Nucleus accumbens (tissue), 56 donors: ENCODE measurements at regions not wholly inside any gene's neighbourhood (a gene's known extent, or its start where the extent isn't known, plus 50 kb on each side); places are given as distances from the start of the nearest gene placed in this dataset.
A peak's percentile ranks its signal among the peaks of the same experiment; 100 is the strongest.

ENCODE experiments used
- DNase-seq, 56 donors: peaks; one replicate each; lab custom pipeline; 2025; lab: John Stamatoyannopoulos, UW

DNA sequence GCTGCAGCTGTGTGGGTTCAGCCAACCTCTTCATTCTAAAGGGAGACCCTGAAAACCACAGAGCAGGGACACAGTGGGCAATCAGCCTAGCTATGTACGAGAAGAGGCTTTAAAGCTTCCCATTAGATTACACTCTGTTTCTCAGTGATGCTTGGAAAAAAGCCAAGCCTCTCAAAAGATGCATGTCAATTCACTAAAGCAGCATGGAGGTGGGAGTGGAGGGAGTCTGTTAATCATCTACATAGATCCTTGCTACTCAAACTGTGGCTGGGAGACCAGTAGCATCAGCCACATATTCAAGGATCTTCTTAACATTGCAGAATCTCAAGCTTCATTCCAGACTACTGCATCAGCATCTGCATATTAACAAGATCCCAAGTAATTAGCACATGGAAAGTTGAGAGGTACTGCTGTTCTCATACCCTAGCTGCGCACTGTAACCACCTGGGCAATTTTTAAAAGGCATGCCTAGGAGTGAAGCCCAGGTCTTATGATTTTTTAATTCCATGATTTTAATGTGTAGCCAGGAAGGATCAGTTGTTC, 305.9 kb downstream of the PMP22 start:
- DNase-seq = no peak

- no peak for DNase-seq
These were observed 311.7 kb downstream of the PMP22 start for GRCh38 chr17:14953405-14953804.

DNA sequence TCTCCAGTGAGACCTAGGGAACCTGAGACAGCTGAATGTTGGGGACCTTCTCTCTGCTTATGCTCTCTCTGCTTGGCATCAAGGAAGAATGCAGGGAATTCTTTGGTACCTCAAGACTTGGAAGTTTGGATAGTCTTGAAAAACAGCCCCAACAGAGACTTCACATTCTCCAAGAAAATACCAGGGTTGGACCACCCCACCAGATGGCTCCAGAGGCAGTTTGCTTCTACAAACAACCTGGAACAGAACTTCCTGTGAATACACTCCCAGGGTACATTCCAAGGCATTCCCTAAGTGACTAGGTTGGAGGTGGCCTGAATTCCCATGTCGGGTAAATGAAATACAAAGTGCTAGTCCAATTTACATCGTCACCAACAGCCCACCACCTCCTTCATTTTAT, 314.4 kb downstream of the PMP22 start:
- DNase-seq = no peak

DNA sequence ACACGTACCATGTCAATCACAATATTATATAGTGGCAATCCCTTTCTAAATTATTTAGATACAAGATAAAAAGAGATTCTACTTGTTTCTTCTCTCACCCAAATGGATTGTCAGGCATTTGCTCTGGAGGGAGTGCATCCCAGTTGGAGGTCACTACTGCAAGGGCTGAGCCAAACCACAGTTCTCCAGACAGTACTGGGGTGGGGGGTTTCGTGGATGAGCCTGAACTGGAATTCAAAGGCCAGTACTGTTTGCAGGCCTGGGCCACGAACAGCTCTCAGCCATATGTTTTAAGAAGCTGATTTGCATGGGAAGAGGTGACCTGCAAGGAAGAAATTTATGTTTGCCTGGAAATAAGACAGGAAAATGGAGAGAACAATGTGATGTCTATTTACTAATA, 314.9 kb downstream of the PMP22 start:
- no peak for DNase-seq

DNA sequence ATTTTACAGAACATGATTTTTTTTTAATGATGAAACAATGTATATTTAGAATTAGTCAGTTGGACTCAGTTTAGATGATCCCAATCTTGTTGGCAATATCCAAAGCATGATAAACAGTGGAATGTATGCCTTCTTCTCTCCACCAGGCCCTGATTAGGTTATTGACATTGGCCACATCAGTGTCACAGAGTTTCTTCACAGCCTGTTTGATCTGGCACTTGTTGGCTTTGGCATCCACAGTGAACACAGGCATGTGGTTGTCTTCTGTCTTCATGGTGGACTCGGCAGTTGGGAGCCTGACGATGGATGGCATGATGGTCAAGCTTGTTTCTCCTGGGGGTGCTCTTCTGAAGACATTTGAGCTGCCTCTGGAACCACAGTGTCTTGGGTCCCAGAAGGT, 317.5 kb downstream of the PMP22 start:
- no peak for DNase-seq

DNA sequence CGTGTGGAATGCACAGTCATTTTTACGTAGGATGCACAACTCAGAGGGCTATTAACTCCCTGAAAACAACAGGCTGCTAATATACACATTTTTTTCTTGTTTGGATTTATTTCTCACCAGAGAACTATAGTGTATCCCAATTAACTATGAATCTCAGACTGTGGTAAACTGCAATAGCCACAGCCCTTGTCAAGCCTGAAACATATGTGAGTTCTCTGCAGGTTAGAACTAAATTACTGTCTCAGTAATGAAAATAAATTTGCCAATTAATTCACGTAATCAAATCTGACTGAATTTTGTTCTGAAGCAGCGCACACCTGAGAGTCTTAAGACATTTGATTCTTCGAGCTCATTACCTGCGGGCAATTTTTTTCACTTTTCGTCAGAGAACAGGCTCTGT, 318.6 kb downstream of the PMP22 start:
- no peak for DNase-seq

- no peak for DNase-seq
These were observed 322.5 kb downstream of the PMP22 start for GRCh38 chr17:14942526-14943190.

GRCh38 chr17:14940938-14941265, 324.2 kb downstream of the PMP22 start:
- DNase-seq = no peak

GRCh38 chr17:14940108-14940937, 324.8 kb downstream of the PMP22 start:
- no peak for DNase-seq

DNA sequence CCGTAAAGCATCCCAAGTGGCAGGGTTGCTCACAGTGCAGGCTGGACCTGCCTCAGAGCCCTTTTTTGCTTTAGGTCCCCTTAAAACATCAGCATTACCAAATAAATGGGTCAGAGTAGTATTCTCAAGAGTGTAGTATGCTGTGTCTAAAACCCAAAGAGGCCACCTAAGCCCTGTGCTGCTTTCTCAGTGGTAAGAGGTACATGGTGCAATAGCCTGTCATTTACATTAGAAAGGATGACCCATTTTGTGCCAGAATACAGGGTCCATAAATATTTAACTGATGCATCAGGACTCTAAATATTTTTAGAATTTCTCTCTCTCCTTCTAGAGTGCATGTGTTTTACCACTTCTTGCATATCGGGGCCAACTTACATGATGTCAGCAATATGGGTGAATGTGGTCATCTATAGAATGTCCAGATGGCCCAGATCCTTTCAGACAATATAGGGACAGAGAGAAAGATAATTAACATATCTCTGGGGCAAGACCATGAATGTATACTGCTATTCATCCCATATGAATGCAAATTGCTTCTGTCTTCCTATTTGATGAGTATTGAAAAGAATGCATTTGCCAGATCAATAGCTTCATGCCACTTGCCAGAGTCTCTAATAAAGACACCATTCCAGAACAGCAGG, 329.2 kb downstream of the PMP22 start:
- no peak for DNase-seq

GRCh38 chr17:14935139-14935841, 329.8 kb downstream of the PMP22 start:
- DNase-seq = no peak

DNA sequence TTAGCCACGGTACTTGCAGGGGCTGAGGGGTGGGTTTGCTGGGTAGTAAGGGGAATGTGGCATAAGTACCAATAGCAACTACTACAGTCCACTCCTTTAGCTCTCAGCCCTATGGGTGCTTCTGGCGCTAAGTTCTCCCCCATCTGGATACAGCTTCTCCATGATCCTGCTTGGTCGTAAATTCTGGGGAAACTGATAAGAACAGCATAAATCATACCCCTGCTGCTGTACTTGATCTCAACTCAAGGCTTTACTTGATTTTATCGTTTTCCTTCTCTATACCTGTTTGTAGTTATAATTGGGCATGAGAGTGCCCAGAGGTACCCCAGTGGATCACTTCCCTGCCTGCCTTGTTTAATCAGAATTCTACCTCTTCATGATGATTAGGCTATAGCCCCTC, 331.4 kb downstream of the PMP22 start:
- DNase-seq = no peak

GRCh38 chr17:14926526-14927122, 338.5 kb downstream of the PMP22 start:
- peak in 32 of 56 donors; percentile 2 to 70 (median 15) for DNase-seq

GRCh38 chr17:14926073-14926472, 339.1 kb downstream of the PMP22 start:
- DNase-seq = no peak

DNA sequence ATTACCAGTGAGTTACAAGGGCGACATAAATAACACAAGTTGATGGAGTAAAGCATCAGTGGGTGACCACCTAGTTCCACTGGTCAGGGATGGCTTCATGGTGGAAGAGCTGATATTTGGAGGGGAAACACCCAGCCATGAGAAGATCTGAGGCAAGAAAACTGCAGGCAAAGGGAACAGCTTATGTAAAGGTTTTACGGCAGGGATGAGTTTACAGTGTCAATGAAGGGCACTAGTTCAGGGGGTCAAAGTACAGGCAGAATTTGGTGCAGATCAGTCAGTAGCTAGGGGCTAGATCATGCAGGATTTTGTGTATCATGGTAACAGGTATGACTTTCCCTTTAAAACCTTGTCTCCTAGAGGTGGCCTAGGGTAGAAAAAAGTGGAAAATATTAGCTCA, 339.6 kb downstream of the PMP22 start:
- DNase-seq = no peak

DNA sequence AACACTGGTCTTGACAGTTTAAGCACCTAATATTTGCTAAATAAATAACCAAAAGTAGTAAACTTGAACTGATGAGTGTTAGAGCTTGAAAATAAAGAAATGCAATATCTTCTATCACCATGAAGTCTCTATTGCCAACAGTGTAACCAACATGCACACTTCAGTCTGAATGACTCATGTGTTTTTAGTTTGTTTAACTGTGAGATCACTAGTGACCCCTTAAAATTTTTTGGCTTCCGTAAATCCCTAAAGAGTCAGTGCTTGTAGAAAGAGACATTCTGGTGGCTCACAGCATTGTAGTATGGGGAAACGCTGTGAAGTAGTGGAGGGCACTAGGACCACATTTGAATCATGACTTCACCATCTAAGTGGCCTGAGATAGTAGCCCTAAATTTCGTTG, 341.1 kb downstream of the PMP22 start:
- DNase-seq = no peak

DNA sequence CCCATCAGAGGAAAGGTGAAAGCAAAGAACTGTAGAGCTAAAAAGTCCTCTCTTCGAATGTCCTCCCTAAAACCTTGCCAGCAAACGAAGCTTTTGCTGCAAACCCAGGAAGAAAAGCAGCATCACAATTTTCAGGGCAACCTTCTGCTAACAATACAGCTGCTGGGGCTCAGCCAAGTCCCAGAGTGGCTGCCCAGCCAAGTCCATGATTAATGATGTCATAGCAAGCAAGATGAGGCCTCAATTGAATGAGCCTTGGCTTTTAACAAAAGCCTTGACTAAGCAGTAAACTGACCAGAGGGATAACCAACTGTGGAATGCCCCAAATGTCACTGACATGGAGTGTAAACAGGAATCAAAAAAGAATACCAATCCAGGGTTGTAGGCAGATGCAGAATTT, 342.7 kb downstream of the PMP22 start:
- DNase-seq = peak in 28 of 56 donors; percentile 0 to 72 (median 12)

- DNase-seq = no peak
These were observed 343.2 kb downstream of the PMP22 start for GRCh38 chr17:14921936-14922335.

DNA sequence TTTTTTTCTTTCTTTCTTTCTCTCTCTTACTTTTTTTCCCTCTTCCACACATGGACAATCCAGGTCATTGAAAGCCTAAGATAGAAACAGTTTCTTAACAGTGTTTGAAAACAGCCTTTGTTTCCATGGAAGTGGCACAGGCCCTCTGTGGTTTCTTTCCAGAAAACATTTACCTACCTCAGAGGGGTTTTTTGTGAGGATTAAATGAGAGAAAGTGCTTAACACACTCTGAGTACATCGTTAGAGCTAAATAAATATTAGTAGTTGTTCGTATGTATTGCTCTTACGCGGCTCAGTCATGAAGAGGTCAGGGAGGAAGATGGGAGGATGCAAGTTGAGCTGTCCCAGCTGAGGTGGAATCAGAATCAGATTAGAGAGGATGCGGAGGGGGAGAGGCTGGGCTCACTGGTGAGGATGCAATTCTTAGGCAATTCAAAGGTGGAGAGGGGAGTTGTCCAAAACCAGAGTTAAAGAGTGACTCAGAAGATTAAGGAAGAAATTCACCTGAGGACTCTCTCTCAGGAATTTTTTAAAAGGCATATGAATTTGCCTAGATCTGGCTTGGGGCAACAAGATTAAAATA, 345.4 kb downstream of the PMP22 start:
- DNase-seq = no peak

- DNase-seq = no peak
These were observed 346.0 kb downstream of the PMP22 start for GRCh38 chr17:14919094-14919493.
